ENCODE measurements at regions not wholly inside any gene's neighbourhood (a gene's known extent, or its start where the extent isn't known, plus 50 kb on each side); places are given as distances from the start of the nearest gene placed in this dataset.

- TF ChIP-seq CTCF (IDR thresholded peaks at IDR 0.05; ENCODE audit: low read depth, low read length, poor library complexity, severe bottlenecking) = no peak
- TF ChIP-seq EZH2phosphoT487 (IDR thresholded peaks at IDR 0.05; ENCODE audit: borderline replicate concordance, low read length) = no peak
Measured at GRCh38 chr11:98130117-98130625, 890.6 kb upstream of the CNTN5 start.
